Transverse colon (tissue), 4 donors: ENCODE measurements at regions not wholly inside any gene's neighbourhood (a gene's known extent, or its start where the extent isn't known, plus 50 kb on each side); places are given as distances from the start of the nearest gene placed in this dataset.

Experiments
- CTCF ChIP-seq, 5 experiments: fragments of 200-600 bp in 3 of 5; fragments of 450-650 bp in 2 of 5; sonication (generic) in 3 of 5; IDR thresholded peaks; 1 replicate in 2 of 5; 2 replicates in 3 of 5; pipeline ENCODE4 v1.5.1; 2016 to 2017; ENCODE audit warnings: antibody characterized with exemption in 5 of 5, inconsistent platforms in 3 of 5, mild to moderate bottlenecking in 2 of 5, moderate library complexity in 1 of 5
- EP300 ChIP-seq: sonication (generic); formaldehyde crosslinking; IDR thresholded peaks from one replicate; pipeline ENCODE4 v1.6.1; 2017; ENCODE audit warnings: antibody characterized with exemption, low read depth
- POLR2AphosphoS5 ChIP-seq, 3 donors: sonication (generic); formaldehyde crosslinking; IDR thresholded peaks; one replicate each; pipeline ENCODE4 v1.6.1; 2016; ENCODE audit warnings: antibody characterized with exemption in 3 of 3

- TF ChIP-seq CTCF (IDR thresholded peaks at IDR 0.05) (no peak), POLR2AphosphoS5 (IDR thresholded peaks at IDR 0.05) (no peak), EP300 (no peak)
Measured at GRCh38 chr4:155552180-155552579, 114.5 kb upstream of the GUCY1A1 start.
